OCI-LY7 (cell line): ENCODE measurements at regions not wholly inside any gene's neighbourhood (a gene's known extent, or its start where the extent isn't known, plus 50 kb on each side); places are given as distances from the start of the nearest gene placed in this dataset.
A peak's percentile ranks its signal among the peaks of the same experiment; 100 is the strongest.

Experiments used
- BruUV-seq: library from RNA; stranded (reverse); fragments of 400-500 nt; replicated peaks from 2 replicates; lab custom pipeline; 2021; lab: Mats Ljungman, UMichigan
- CTCF ChIA-PET: fragments of 300-600 bp; sonication (Branson Sonifier 250); formaldehyde crosslinking; loops from one replicate; lab custom pipeline; 2022; ENCODE audit warnings: antibody characterized with exemption; ENCODE audit not compliant: unreplicated experiment; lab: Charles Lee
- POLR2A ChIA-PET: fragments of 300-600 bp; sonication (Branson Sonifier 250); formaldehyde crosslinking; loops from one replicate; lab custom pipeline; 2022; ENCODE audit warnings: antibody characterized with exemption; lab: Charles Lee
- DNase-seq: peaks from one replicate; pipeline ENCODE4 v3.0.0-alpha.2; 2015; ENCODE audit warnings: low spot score
- H2AFZ ChIP-seq: fragments of 200-600 bp; sonication (generic), shearing (Covaris generic); 2 replicates; pipeline ENCODE4 v1.6.1; 2014; ENCODE audit warnings: mild to moderate bottlenecking, antibody characterized with exemption, low read length, moderate library complexity
- H3K27ac ChIP-seq: fragments of 200-600 bp; sonication (generic); 2 replicates; pipeline ENCODE4 v1.5.1; 2014; ENCODE audit warnings: mixed run types, low read depth, mild to moderate bottlenecking, moderate library complexity, low read length, inconsistent platforms; ENCODE audit not compliant: poor library complexity, severe bottlenecking
- H3K36me3 ChIP-seq: fragments of 200-600 bp; sonication (generic); 2 replicates; pipeline ENCODE4 v1.6.1; 2014; ENCODE audit warnings: mild to moderate bottlenecking, antibody characterized with exemption, low read length, moderate library complexity, mixed read lengths; ENCODE audit not compliant: insufficient read depth
- H3K4me1 ChIP-seq: fragments of 200-600 bp; sonication (generic); 2 replicates; pipeline ENCODE4 v1.5.1; 2014; ENCODE audit warnings: mild to moderate bottlenecking, low read length; ENCODE audit not compliant: insufficient read depth, poor library complexity, severe bottlenecking
- H3K4me2 ChIP-seq: fragments of 200-600 bp; sonication (generic); 2 replicates; pipeline ENCODE4 v1.6.1; 2014; ENCODE audit warnings: mild to moderate bottlenecking, low read length
- H3K4me3 ChIP-seq: fragments of 200-600 bp; sonication (generic); 2 replicates; pipeline ENCODE4 v1.5.1; 2014; ENCODE audit warnings: mild to moderate bottlenecking, low read depth, low read length; ENCODE audit not compliant: poor library complexity, severe bottlenecking
- H3K79me2 ChIP-seq: fragments of 200-600 bp; sonication (generic); 2 replicates; pipeline ENCODE4 v1.6.1; 2016; ENCODE audit warnings: low read depth, mild to moderate bottlenecking, low read length, moderate library complexity, mixed read lengths; ENCODE audit not compliant: insufficient read depth
- H3K9me2 ChIP-seq: fragments of 200-600 bp; sonication (generic); 2 replicates; pipeline ENCODE4 v1.6.1; 2016; ENCODE audit warnings: mild to moderate bottlenecking, low read length, mixed read lengths; ENCODE audit not compliant: insufficient read depth
- H3K9me3 ChIP-seq: fragments of 200-600 bp; sonication (generic); 2 replicates; pipeline ENCODE4 v1.6.1; 2014; ENCODE audit warnings: mild to moderate bottlenecking, mixed run types, low read length, mixed read lengths
- H4K20me1 ChIP-seq: fragments of 200-600 bp; sonication (generic); 2 replicates; pipeline ENCODE4 v1.6.1; 2014; ENCODE audit warnings: mild to moderate bottlenecking, antibody characterized with exemption, low read length, moderate library complexity, mixed read lengths; ENCODE audit not compliant: insufficient read depth
- EZH2phosphoT487 ChIP-seq: fragments of 200-600 bp; sonication (generic); IDR thresholded peaks from 2 replicates; pipeline ENCODE4 v1.6.1; 2018; ENCODE audit warnings: low read depth, borderline replicate concordance, mild to moderate bottlenecking, mixed run types, antibody characterized with exemption, low read length, moderate library complexity, mixed read lengths
- intact Hi-C: fragments of 100-400 bp; cut with micrococcal nuclease; formaldehyde crosslinking; loops from one replicate; pipeline ENCODE4 v1.10.0; 2022; ENCODE audit not compliant: unreplicated experiment
- TF ChIP-seq, protein P1 (sequence below): fragments of 200-600 bp; sonication (generic); conservative IDR thresholded peaks from 2 replicates; pipeline ENCODE4 v1.5.1; 2014; ENCODE audit warnings: mild to moderate bottlenecking, antibody characterized with exemption, low read length, moderate library complexity, mixed read lengths

DNA sequence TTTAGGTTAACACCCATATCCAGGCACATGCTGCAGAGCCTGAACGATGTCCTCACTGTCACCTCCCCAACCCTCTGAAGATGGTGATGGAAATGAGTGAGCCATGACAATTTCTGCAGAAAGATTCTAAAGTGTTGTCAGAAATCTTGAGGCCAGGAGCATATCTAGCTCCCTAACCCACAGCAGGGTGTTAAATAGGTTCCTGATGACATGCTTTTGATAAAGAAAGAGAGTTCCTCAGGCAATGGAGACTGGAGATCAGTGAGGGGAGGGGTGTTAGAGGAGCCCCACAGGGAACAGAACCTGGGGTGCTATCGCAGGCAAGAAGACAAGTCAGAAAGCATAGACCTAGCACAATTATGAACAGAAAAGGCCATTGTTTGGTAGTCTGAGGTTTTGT is 95.7 kb downstream of the ENC1 start:
- ChIA-PET CTCF (no interaction called here), POLR2A (interaction anchor here (0.6 kb wide), 1 partner anchor 21 kb away, joined by 3 read pairs; no protein-coding TSS in a partner anchor)
- BruUV-seq: no TSS peak

DNA sequence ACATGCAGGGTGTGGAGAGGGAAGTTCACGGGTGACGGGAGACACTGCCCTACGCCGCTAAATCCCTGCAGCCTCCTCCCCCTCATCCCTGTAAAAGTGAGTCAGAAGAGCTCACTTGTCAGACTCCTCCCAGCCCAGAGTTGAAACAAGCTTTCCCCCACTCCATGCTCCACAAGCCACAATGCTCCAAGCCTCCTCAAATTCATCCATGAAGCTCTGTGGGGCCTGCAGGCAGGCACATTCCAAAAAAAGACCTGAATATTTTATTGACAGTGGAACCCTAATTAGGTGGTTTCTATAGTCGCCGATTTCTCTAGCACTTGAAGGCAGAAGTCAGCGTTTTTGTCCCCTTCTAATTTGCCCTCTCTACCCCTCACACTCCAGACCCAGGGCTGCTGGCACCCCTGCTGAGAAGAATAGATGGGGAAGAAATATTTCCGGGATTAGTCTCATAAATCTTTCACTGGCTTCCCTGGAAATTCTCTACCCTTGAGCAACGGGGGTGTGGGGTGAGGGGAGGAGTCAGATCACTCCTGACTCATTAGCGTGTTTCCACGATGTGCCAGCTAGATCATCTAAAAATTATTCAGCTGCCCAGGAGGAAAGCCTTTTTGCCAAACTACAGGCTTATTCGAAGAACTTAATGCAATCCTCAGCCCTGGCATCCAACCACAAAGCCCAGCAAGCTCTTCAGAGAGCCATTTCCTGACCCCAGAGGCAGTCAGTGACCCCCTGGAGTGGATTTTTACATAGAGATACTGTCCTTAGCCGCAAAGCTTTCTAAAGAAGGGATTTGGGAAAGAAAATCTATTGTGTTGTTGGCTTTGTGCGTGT is 97.1 kb downstream of the ENC1 start:
- no peak overlapping the region for H3K4me2 ChIP-seq
- no TSS peak for BruUV-seq
- no peaks in the 10 kb centered on the region for H4K20me1 ChIP-seq
- DNase-seq: no peak
- H3K79me2 ChIP-seq: no peaks in the 10 kb centered on the region
- CTCF ChIA-PET: no interaction called here
- H3K9me3 ChIP-seq: no peaks in the 10 kb centered on the region
- H3K4me1 ChIP-seq: no peaks in the 10 kb centered on the region
- intact Hi-C loops: no loop called here
- peak overlapping the region; percentile 29; the same call in 1 of the 2 replicates for H2AFZ ChIP-seq
- no peaks in the 10 kb centered on the region for H3K9me2 ChIP-seq
- POLR2A ChIA-PET: no interaction called here
- no peak overlapping the region for H3K4me3 ChIP-seq
- TF ChIP-seq EZH2phosphoT487: no peak
- no peaks in the 10 kb centered on the region for H3K36me3 ChIP-seq
- H3K27ac ChIP-seq: no peak overlapping the region

More for the DNA sequence above, 95.7 kb downstream of the ENC1 start:
- Histone ChIP-seq H3K79me2 (no peaks in the 10 kb centered on the region), H3K4me1 (no peaks in the 10 kb centered on the region), H3K9me2 (no peaks in the 10 kb centered on the region), H3K36me3 (no peaks in the 10 kb centered on the region), H3K4me3 (no peak overlapping the region), H3K27ac (no peak overlapping the region), H3K4me2 (no peak overlapping the region), H4K20me1 (no peaks in the 10 kb centered on the region), H3K9me3 (no peaks in the 10 kb centered on the region), H2AFZ (no peak overlapping the region)
- TF ChIP-seq EZH2phosphoT487: no peak
- TF ChIP-seq, protein P1, sequence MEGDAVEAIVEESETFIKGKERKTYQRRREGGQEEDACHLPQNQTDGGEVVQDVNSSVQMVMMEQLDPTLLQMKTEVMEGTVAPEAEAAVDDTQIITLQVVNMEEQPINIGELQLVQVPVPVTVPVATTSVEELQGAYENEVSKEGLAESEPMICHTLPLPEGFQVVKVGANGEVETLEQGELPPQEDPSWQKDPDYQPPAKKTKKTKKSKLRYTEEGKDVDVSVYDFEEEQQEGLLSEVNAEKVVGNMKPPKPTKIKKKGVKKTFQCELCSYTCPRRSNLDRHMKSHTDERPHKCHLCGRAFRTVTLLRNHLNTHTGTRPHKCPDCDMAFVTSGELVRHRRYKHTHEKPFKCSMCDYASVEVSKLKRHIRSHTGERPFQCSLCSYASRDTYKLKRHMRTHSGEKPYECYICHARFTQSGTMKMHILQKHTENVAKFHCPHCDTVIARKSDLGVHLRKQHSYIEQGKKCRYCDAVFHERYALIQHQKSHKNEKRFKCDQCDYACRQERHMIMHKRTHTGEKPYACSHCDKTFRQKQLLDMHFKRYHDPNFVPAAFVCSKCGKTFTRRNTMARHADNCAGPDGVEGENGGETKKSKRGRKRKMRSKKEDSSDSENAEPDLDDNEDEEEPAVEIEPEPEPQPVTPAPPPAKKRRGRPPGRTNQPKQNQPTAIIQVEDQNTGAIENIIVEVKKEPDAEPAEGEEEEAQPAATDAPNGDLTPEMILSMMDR: no peak
- DNase-seq: no peak
- intact Hi-C loops: no loop called here

DNA sequence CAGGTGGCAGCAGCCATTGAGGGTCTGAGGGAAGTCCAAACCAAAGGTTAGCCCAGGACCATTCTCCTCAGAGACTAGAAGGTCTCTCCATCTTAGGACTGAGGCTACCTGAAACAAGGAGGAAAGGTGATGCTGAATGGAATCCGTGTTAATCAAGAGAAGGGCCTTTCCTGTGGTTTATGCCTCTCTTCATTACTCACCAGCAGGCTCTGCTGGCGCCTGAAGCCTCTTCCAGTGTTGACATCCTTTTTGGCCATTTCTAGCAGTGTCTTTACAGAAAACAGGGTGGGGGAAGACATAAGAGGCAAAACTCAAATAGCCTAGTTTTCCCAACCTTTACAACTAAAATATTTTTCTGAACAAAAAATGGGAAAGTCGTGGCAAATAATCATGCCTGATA is 98.0 kb downstream of the ENC1 start:
- Histone ChIP-seq H4K20me1 (no peaks in the 10 kb centered on the region), H3K27ac (no peak overlapping the region), H2AFZ (no peak overlapping the region), H3K9me3 (no peaks in the 10 kb centered on the region), H3K9me2 (no peaks in the 10 kb centered on the region), H3K4me1 (no peaks in the 10 kb centered on the region), H3K36me3 (no peaks in the 10 kb centered on the region), H3K4me3 (no peak overlapping the region), H3K4me2 (no peak overlapping the region), H3K79me2 (no peaks in the 10 kb centered on the region)
- no TSS peak for BruUV-seq
- CTCF ChIA-PET: no interaction called here
- POLR2A ChIA-PET: no interaction called here
- DNase-seq: no peak
- intact Hi-C loops: no loop called here
- TF ChIP-seq, protein P1: no peak
- no peak for TF ChIP-seq EZH2phosphoT487
